Hepatocyte (in vitro differentiated cells): ENCODE measurements at regions not wholly inside any gene's neighbourhood (a gene's known extent, or its start where the extent isn't known, plus 50 kb on each side); places are given as distances from the start of the nearest gene placed in this dataset.

ENCODE experiments used
- CTCF ChIP-seq: fragments of 200-600 bp; sonication (generic); IDR thresholded peaks from 2 replicates; pipeline ENCODE4 v1.5.1; 2016; ENCODE audit warnings: antibody characterized with exemption, mild to moderate bottlenecking; ENCODE audit not compliant: poor library complexity
- EZH2phosphoT487 ChIP-seq: fragments of 200-600 bp; sonication (generic); IDR thresholded peaks from one replicate; pipeline ENCODE4 v1.6.1; 2018; ENCODE audit warnings: antibody characterized with exemption, mild to moderate bottlenecking, low read depth, moderate library complexity; ENCODE audit not compliant: unreplicated experiment, severe bottlenecking

GRCh38 chr2:234869164-234869563 lies 82.7 kb upstream of the SH3BP4 start:
- no peak for TF ChIP-seq CTCF
- TF ChIP-seq EZH2phosphoT487, result no peak
